HG02623 (cell line): ENCODE measurements at regions not wholly inside any gene's neighbourhood (a gene's known extent, or its start where the extent isn't known, plus 50 kb on each side); places are given as distances from the start of the nearest gene placed in this dataset.

Source experiments
- ATAC-seq: cut with Tn5 transposase; IDR thresholded peaks from one replicate; pipeline ENCODE4 v1.9.1; 2021; ENCODE audit warnings: moderate library complexity; ENCODE audit not compliant: unreplicated experiment

GRCh38 chr6:88263591-88263990 lies 97.4 kb upstream of the CNR1 start:
- ATAC-seq, result no peak

GRCh38 chr6:88262332-88262731 lies 96.2 kb upstream of the CNR1 start:
- no peak for ATAC-seq

GRCh38 chr6:88251301-88251700 lies 85.2 kb upstream of the CNR1 start:
- no peak for ATAC-seq

- ATAC-seq, result no peak
Measured at GRCh38 chr6:88248709-88249321, 82.7 kb upstream of the CNR1 start.

GRCh38 chr6:88246654-88247053 lies 80.5 kb upstream of the CNR1 start:
- ATAC-seq, result no peak

DNA sequence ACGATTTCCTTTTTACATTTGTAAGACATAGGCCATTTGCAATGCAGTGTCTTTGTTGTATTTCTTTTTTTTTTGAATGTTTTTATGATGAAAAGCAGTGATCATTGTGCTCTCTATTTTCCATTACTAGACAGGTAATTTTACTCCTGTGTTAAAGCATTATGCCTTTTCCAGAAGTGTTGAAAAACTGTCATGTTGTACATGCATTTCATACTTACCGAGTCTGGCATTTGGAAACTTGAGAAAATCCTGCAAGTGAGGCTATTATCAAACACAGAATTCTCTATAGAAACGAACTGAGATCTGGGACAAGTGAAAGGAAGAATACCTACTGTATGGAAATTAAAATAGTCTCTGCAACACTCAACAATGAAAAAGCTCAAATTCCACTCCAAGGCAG lies 78.6 kb upstream of the CNR1 start:
- no peak for ATAC-seq

GRCh38 chr6:88238901-88239300 lies 72.8 kb upstream of the CNR1 start:
- ATAC-seq, result no peak

DNA sequence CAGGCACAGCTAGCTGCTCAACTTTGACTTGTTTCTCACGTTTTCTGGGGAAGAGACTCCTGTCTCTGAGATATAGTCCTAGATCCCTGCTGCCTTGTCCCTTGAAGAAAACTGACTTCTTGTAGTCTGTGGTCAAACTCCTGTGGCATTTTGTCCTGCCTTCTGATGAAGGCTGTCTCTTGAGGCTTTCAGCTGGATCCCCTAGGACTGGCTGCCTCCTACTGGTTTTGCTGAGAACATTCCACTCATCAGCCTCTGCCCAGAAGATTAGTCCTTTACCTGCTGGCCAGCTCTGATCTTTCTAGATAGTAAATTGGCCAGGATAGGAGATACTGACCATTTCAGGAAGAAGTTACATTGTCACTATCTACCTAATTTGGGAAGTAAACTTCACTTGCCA lies 71.9 kb upstream of the CNR1 start:
- ATAC-seq, result no peak

GRCh38 chr6:88236612-88237360 lies 70.6 kb upstream of the CNR1 start:
- no peak for ATAC-seq

DNA sequence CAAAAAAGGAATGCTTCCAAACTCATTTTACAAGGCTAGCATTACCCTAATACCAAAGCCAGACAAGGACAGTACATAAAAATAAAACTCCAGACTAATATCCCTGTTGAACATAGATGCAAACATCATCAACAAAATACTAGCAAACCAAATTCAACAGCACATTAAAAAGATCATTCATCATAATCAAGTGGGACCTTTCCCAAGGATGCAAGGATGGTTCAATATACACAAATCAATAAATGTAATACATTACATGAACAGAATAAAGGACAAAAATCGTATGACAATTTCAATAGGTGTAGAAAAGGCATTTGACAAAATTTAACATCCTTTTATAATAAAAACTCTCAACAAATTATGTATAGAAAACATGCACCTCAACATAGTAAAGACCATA lies 66.6 kb upstream of the CNR1 start:
- no peak for ATAC-seq

DNA sequence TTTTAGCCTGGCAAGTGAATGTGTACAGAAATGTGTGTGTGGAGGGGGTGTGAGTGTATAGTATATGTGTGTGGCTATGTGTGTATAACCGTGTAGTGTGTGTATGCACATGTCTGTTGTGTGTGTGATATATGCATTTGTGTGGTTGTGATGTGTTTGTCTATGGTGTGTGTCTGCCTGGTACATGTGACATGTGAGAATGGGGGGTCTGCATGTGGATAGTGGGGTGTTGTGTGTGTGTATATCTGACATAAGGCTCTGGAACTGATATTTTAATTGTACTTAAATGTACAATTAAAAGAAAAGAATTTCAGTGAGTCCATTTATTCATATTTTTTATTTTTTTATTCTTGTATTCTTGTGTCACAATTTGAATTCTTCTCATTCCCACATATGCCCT lies 57.2 kb upstream of the CNR1 start:
- no peak for ATAC-seq

DNA sequence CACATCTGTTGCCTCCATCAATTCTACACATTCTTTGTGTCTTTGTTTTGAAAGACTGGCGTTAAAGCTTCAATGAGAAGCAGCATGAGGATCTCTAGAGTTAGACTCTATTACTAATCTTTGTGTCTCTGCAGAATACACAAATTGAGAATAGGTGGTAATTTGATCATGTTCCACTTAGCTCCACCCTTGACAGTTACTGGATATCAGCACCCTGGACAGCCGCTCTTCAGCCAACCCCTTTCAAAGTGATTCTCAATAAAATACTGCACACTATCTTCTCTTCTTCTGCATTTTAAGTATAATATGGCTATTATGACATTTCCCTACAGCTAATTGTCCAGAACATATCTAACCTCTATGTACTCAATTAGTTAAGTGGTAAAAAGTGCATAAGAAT lies 54.3 kb upstream of the CNR1 start:
- ATAC-seq, result no peak

DNA sequence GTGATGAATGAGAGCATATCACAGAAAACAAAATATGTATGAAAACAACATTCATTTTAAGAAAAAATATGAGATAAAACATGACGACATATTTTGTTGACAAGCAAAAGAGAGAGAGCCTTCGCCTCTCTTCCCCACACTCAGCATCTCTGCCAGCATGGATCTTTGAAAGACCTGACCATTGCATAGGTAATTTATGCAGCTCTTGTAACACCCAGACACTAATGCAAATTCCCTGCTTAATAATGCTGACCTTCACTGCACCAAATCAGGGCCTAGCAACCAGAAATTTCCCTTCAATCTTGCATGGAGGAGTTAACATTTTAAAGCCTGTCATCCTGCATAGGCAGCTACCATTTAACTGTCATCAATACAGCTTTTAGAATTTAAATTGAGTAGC lies 50.0 kb upstream of the CNR1 start:
- no peak for ATAC-seq
